Adrenal gland (tissue), 9 donors: ENCODE measurements at regions not wholly inside any gene's neighbourhood (a gene's known extent, or its start where the extent isn't known, plus 50 kb on each side); places are given as distances from the start of the nearest gene placed in this dataset.
"Not testable (repeated sequence)": the region's sequence is repeated elsewhere in the genome, so short reads cannot be mapped to it uniquely, and the experiment has no call there.

ENCODE experiments used
- DNase-seq, 7 donors: peaks; one replicate each; pipeline ENCODE4 v3.0.0-alpha.2; 2019 to 2020
- H3K27ac ChIP-seq, 5 donors: fragments of 200-600 bp; sonication (generic) in 4 of 5; 1 replicate in 3 of 5; 2 replicates in 2 of 5; pipeline versions ENCODE4 v1.5.1 to v1.8.0; 2016 to 2020; ENCODE audit warnings: mild to moderate bottlenecking in 1 of 5
- H3K27me3 ChIP-seq: fragments of 200-600 bp; 2 replicates; pipeline ENCODE4 v1.8.0; 2021
- H3K36me3 ChIP-seq, 2 donors: fragments of 200-600 bp; replicated peaks in 1 of 2; 1 replicate in 1 of 2; 2 replicates in 1 of 2; pipeline versions ENCODE4 v1.5.1 to v1.8.0; 2018 to 2022
- H3K4me1 ChIP-seq, 2 donors: fragments of 200-600 bp; replicated peaks in 1 of 2; 1 replicate in 1 of 2; 2 replicates in 1 of 2; pipeline versions ENCODE4 v1.5.1 to v1.8.0; 2018 to 2021
- H3K4me3 ChIP-seq, 4 donors: fragments of 200-600 bp; sonication (generic) in 3 of 4; one replicate each; pipeline ENCODE4 v1.5.1; 2016 to 2018
- H3K9me3 ChIP-seq, 3 donors: fragments of 200-600 bp; sonication (generic) in 1 of 3; replicated peaks in 1 of 3; 1 replicate in 2 of 3; 2 replicates in 1 of 3; pipeline versions ENCODE4 v1.5.1 to v1.8.0; 2016 to 2021
- POLR2A ChIP-seq, 2 donors: fragments of 450-650 bp; IDR thresholded peaks; one replicate each; pipeline ENCODE4 v1.6.1; 2017; ENCODE audit warnings: antibody characterized with exemption in 2 of 2, mild to moderate bottlenecking in 2 of 2, moderate library complexity in 1 of 2
- WGBS, 4 donors: extraction: QIAGEN DNeasy Blood & Tissue Kit in 2 of 4; methylation state at CpG; one replicate each; pipeline versions ENCODE4 v1.1.5 to v1.1.7; 2013 to 2017; 5-methylcytosine and 5-hydroxymethylcytosine counted together
- intact Hi-C, 2 donors: fragments of 100-400 bp; cut with DNase I; formaldehyde crosslinking; loops; one replicate each; pipeline versions ENCODE4 v1.14.1 to v1.15.0; 2022 to 2023
- TF ChIP-seq, protein P1 (sequence below), 6 experiments: fragments of 450-650 bp in 4 of 6; fragments of 200-600 bp in 2 of 6; sonication (generic) in 1 of 6; IDR thresholded peaks; 1 replicate in 5 of 6; 2 replicates in 1 of 6; pipeline versions ENCODE4 v1.5.1 to v1.8.0; 2016 to 2021; ENCODE audit warnings: antibody characterized with exemption in 6 of 6, mild to moderate bottlenecking in 2 of 6, moderate library complexity in 1 of 6
- donor health status: healthy with polysubstance abuse.
- donor health status: Bipolar disorder and iron deficiency.
- donor health status: DM: yes; HTN: yes; CAD: no.
- donor health status: DM: no; HTN: no; CAD: no.
- donor health status: DM: no; HTN: no; CAD: no.

GRCh38 chr1:187848321-187848720 lies 1019.6 kb downstream of the PLA2G4A start:
- H3K27ac ChIP-seq = no peak overlapping the region
- no peaks in the 10 kb centered on the region for H3K4me1 ChIP-seq
- DNase-seq = no peak
- intact Hi-C loops = no loop called here
- WGBS, 4 donors = 60 to 71% (median 69%) methylated on average over 3 of the region's 3 CpGs
- no peak overlapping the region for H3K4me3 ChIP-seq
- no peaks in the 10 kb centered on the region for H3K9me3 ChIP-seq
- H3K27me3 ChIP-seq = no peaks in the 10 kb centered on the region
- TF ChIP-seq POLR2A (IDR thresholded peaks at IDR 0.05) = no peak
- no peaks in the 10 kb centered on the region for H3K36me3 ChIP-seq

- intact Hi-C loops, H3K9me3 ChIP-seq, H3K27ac ChIP-seq, H3K36me3 ChIP-seq, H3K27me3 ChIP-seq, DNase-seq, H3K4me1 ChIP-seq, H3K4me3 ChIP-seq: not testable (repeated sequence)
- whole genome bisulfite sequencing, 4 donors = 87 to 100% (median 93%) methylated on average over 9 to 26 of the region's 26 CpGs
Measured at GRCh38 chr1:187850146-187850545, 1021.4 kb downstream of the PLA2G4A start.

DNA sequence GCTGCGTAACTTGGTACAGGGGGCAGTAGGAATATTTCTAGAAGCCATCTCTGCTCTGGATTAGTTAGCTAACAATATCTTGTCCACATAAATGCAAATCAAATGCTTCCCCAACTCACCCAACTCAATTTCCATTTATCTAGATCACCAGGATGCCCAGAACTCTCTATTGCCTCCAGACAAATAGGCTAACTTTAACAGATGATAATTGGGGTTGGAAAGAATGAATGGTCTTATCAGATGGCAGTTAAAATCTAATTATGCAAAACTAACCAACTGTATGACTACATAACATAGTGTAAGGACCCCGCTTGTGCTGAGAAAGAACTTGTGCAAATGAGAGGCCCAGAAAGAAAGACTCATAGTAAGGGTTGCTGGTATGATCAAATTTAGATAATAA lies 1024.8 kb downstream of the PLA2G4A start:
- H3K27ac ChIP-seq = no peak overlapping the region
- intact Hi-C loops = no loop called here
- no peak for TF ChIP-seq POLR2A (IDR thresholded peaks at IDR 0.05)
- TF ChIP-seq, protein P1, sequence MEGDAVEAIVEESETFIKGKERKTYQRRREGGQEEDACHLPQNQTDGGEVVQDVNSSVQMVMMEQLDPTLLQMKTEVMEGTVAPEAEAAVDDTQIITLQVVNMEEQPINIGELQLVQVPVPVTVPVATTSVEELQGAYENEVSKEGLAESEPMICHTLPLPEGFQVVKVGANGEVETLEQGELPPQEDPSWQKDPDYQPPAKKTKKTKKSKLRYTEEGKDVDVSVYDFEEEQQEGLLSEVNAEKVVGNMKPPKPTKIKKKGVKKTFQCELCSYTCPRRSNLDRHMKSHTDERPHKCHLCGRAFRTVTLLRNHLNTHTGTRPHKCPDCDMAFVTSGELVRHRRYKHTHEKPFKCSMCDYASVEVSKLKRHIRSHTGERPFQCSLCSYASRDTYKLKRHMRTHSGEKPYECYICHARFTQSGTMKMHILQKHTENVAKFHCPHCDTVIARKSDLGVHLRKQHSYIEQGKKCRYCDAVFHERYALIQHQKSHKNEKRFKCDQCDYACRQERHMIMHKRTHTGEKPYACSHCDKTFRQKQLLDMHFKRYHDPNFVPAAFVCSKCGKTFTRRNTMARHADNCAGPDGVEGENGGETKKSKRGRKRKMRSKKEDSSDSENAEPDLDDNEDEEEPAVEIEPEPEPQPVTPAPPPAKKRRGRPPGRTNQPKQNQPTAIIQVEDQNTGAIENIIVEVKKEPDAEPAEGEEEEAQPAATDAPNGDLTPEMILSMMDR (IDR thresholded peaks at IDR 0.05) = no peak
- no peaks in the 10 kb centered on the region for H3K27me3 ChIP-seq
- no peaks in the 10 kb centered on the region for H3K9me3 ChIP-seq
- WGBS, 4 donors = 89 to 94% (median 91%) methylated on average over 2 of the region's 2 CpGs
- H3K36me3 ChIP-seq = no peaks in the 10 kb centered on the region
- H3K4me1 ChIP-seq = no peaks in the 10 kb centered on the region
- no peak for DNase-seq
- no peak overlapping the region for H3K4me3 ChIP-seq

DNA sequence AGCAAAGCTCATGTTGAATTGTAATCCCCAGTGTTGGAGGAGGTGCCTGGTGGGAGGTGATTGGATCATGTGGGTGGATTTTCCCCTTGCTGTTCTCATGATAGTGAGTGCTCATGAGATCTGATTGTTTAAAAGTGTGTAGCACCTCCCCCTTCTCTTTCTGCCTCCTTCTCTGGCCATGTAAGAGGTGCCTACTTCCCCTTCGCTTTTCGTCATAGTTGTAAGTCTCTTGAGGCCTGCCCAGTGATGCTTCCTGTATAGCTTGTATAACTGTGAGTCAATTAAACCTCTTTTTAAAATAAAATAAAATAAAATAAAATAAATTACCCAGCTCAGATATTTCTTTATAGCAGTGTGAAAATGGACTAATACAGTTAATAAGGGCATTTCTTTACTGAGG lies 1025.7 kb downstream of the PLA2G4A start:
- TF ChIP-seq POLR2A (IDR thresholded peaks at IDR 0.05) = no peak
- TF ChIP-seq, protein P1 (IDR thresholded peaks at IDR 0.05) = no peak
- WGBS, 4 donors = 89 to 94% (median 90%) methylated on average over 2 of the region's 2 CpGs
- no peaks in the 10 kb centered on the region for H3K9me3 ChIP-seq
- no peak overlapping the region for H3K27ac ChIP-seq
- no peaks in the 10 kb centered on the region for H3K4me1 ChIP-seq
- intact Hi-C loops = no loop called here
- no peaks in the 10 kb centered on the region for H3K27me3 ChIP-seq
- H3K36me3 ChIP-seq = no peaks in the 10 kb centered on the region
- H3K4me3 ChIP-seq = no peak overlapping the region
- DNase-seq = no peak

DNA sequence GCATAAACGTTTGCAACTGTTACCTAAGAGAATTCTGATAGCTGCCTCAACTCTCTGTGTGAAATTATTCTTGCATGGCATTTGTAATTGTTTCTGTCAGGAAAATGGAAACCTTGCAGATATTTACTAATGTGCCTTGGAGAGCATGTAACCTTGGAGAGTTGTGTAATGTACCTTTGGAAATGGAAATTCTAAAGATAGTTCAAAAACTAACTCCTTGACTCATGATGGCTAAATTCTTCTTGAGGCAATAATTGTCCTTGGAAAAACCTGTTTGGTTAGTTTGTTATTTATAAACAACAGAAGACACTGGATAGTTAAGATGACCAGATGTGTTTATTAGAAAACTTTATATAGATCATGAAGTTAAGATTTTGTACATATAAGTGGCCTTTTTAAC lies 1033.8 kb downstream of the PLA2G4A start:
- Histone ChIP-seq H3K9me3 (no peaks in the 10 kb centered on the region), H3K4me1 (peaks cover 0 to 4% of the 10 kb centered on the region in 2 donors), H3K4me3 (no peak overlapping the region), H3K27ac (peak overlapping the region in 1 of 5 donors; percentile 18), H3K27me3 (no peaks in the 10 kb centered on the region), H3K36me3 (no peaks in the 10 kb centered on the region)
- intact Hi-C loops = no loop called here
- 18 to 37% (median 32%) methylated on average over 1 of the region's 1 CpG for WGBS, 4 donors
- no peak for DNase-seq
- TF ChIP-seq, protein P1 (IDR thresholded peaks at IDR 0.05) = no peak
- TF ChIP-seq POLR2A (IDR thresholded peaks at IDR 0.05) = no peak
